LNCAP (cell line): ENCODE measurements at regions not wholly inside any gene's neighbourhood (a gene's known extent, or its start where the extent isn't known, plus 50 kb on each side); places are given as distances from the start of the nearest gene placed in this dataset.

Experiments used
- CTCF ChIP-seq: fragments of 450-650 bp; IDR thresholded peaks from 2 replicates; pipeline ENCODE4 v1.5.1; 2017; ENCODE audit warnings: mild to moderate bottlenecking

GRCh38 chr4:181477591-181477990, 765.6 kb upstream of the TENM3 start:
- TF ChIP-seq CTCF = no peak

- TF ChIP-seq CTCF = no peak
Measured at GRCh38 chr4:181478656-181479055, 764.5 kb upstream of the TENM3 start.

- TF ChIP-seq CTCF = no peak
Measured at GRCh38 chr4:181479141-181479540, 764.1 kb upstream of the TENM3 start.

GRCh38 chr4:181484396-181484795, 758.8 kb upstream of the TENM3 start:
- TF ChIP-seq CTCF = no peak

GRCh38 chr4:181488926-181489325, 754.3 kb upstream of the TENM3 start:
- TF ChIP-seq CTCF = no peak

GRCh38 chr4:181498148-181498547, 745.1 kb upstream of the TENM3 start:
- no peak for TF ChIP-seq CTCF

GRCh38 chr4:181502611-181503010, 740.6 kb upstream of the TENM3 start:
- no peak for TF ChIP-seq CTCF

- no peak for TF ChIP-seq CTCF
Measured at GRCh38 chr4:181503687-181504390, 739.4 kb upstream of the TENM3 start.
